ENCODE measurements at regions not wholly inside any gene's neighbourhood (a gene's known extent, or its start where the extent isn't known, plus 50 kb on each side); places are given as distances from the start of the nearest gene placed in this dataset.

DNA sequence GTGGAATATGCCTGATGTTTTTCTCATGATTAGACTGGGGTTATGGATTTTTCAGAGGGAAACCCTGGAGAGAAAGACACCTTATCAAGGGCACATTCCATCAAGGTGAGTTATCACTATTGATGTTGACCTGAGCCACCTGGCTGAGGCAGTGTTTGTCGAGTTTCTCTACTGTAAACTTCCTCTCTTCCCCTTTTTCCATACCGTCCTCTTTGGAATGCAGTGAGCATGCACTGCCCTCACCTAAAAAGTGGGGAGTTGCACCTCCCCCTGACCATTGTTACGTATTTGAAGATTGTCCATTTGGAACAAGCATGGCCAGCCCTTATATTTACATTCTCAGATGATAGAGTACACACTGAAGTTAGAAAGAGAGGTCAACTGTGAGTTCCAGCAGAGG lies 53.9 kb upstream of the PWP1 start:
- DNase-seq (ENCODE audit: low read depth): no peak

DNA sequence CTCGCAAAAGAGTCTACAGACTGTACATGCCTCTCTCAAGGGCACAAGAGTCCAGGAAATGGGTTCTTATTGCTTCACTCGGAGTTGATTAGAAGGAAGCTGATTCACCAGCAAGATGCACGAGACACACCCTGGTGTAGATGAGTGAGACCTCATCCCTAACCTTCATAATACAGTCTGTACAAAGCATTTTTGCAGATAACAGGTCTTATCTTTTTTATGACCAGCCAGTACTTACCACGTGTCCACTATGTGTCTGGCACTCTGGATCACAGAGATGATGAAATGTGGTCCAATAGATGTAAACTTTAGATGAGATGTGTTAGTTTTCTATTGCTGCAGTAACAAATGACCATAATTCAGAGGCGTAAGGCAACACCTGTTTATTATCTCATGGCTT lies 53.4 kb upstream of the PWP1 start:
- DNase-seq (ENCODE audit: low read depth): no peak

DNA sequence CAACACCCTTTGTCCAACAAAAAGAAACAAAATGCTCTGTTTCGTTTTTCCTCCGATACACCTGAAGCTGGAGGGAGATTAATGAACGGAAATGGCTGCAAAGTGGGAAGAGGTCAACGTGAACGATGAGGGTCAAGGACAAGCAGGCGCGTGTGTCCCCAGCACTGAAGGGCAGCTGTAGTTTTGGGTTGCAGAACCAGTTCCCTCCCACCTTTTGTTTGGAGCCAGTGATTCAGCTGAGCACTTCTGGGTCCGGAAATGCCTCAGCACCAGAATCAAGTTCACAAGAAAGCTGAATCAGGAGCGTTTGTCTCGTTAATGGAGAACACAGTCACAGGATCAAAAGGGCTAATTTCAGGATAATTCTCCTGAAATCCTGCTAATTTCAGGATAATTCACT lies 51.1 kb upstream of the PWP1 start:
- no peak for DNase-seq (ENCODE audit: low read depth)

DNA sequence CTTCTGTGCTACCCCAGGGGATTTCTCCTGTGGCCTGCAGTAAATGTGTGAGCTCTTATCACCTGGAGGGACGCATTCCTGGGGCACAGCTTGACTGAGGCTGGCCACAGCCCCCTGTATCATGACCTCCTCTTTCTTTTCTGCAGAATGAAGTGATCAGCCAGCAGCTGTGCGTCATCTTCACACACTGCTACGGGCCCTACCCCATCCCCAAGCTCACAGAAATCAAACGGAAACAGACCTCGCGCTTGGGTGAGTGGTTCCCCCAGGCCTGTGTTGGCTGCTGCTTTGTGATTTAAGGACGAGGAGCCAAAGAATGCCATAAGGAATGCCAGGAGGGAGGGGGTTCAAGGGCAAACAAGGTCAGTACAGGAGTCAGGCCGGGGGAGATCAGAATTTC lies 50.5 kb upstream of the PWP1 start:
- DNase-seq (ENCODE audit: low read depth): no peak
